ENCODE measurements at regions not wholly inside any gene's neighbourhood (a gene's known extent, or its start where the extent isn't known, plus 50 kb on each side); places are given as distances from the start of the nearest gene placed in this dataset.
A peak's percentile ranks its signal among the peaks of the same experiment; 100 is the strongest.

DNA sequence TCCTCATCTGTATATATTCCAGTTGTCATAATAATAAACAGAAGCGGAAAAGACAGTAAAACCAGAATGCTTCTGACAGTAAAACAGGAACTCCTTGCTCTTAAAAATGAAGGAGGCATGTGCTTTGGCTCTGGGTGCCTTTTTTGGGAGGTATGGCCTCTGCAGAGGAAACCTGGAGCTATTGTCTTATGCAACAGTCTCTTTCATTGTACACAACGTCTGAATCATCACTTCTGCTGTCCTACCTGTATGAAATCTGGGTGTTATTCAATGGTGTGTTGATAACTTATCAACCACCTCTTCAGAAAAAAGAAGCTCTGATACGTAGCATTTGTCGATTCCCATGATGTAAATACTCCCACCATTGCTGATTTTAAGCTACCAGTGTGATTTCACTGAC lies 64.8 kb downstream of the CDCA7 start:
- DNase-seq: no peak

DNA sequence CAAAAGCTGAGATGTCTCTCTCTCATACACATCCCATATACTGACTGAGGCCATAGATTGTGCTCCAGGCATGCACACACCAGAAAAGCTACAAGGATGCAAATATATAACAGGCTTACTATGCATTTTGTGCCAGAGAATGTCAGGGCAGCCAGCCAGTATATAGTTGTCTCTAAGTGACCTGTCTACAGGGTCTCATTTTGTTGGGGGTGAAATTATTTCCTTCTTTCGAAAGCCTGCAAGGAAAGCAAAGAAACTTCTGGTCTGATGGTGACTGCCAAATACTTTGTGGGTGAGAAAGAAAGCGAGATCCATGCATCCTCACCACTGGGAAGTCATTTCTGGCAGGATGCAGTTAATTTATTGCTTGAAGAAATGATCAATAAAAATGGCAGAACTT lies 70.2 kb downstream of the CDCA7 start:
- no peak for DNase-seq

DNA sequence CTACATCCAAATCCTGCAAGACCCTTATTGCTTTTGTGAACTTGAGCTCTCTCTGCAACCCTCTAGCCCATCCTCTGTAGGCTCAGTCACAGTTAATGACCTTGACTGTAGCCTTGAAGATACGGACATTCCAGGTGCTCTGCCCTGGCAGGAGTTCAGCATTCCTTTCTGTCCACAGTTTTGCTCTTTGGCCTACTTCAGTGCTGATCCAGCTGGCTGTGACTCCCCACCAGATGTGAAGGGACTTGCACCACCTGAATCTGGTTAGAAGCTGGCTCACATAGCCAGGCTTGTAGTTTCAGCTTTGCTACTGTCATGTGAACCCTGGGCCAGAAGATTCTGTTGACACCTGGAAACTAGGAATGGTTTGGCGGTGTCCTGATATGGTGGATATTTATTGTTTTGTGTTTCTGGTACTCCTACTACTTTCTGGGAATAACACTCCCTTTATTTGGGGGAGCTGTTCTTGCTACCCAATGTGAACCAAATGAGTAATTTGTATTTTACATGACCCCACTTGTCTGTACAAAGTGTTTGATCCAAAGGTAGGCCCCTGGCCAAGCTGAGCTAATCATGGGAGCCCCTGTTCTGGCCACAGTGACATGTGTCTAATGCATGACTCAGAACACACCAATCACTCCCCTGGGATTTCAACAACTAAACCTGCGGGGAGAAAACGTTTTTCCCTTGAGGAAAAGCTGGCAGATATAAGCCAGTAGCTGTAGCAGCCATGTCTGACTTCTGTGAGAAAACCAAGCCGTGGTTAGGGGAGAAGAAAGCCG lies 73.4 kb downstream of the CDCA7 start:
- no peak for DNase-seq

DNA sequence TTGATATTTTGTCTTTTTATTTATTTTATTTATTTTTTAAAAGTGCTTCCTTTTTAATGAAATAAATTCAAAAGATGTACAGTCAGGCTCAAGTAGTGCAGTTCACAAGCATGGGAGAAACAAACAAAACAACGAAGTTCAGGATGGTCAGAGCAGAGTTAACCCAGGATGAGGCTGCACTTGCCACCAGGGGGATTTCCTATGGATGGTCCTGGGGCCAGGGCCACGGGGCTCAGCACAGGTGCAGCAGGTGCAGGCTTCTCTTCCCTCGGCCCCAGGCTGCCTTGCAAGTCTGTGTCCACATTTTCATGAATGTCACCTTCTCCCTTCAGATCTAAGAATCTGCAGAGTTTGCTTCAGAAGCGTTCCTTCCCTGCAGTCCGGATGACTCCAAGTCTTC lies 76.5 kb downstream of the CDCA7 start:
- no peak for DNase-seq

DNA sequence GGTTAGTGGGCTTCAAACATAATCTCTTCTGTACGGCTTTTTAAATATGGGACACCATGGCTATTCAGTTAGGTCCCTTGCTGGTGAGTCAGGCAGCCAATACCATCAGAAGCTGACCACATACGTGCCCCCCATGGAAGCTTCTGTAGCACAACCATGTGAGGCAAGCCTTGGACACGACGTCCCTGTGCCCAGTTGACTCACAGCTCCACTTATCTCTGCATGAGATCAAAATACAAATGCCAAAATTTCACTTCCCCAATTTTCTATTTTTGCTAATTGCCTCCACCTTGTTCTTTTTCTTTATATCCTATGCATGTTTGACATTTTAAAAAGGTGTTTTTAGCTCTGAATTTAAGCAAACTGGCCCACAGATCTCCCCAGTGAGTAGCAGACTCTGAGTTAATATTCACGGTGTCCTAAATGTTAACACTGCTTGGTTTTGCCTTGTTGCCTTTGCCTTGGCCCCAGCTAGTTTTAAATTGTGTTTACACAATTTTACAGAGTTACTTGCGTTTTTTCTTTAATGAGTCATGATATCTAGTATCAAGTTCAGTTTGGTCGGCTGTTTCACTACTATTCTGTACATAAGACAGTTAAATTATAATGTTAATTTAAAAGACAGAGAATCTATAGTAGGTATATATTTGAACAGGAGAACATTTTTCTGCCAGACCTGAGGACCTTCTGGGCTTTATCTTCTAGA lies 77.5 kb downstream of the CDCA7 start:
- no peak for DNase-seq

DNA sequence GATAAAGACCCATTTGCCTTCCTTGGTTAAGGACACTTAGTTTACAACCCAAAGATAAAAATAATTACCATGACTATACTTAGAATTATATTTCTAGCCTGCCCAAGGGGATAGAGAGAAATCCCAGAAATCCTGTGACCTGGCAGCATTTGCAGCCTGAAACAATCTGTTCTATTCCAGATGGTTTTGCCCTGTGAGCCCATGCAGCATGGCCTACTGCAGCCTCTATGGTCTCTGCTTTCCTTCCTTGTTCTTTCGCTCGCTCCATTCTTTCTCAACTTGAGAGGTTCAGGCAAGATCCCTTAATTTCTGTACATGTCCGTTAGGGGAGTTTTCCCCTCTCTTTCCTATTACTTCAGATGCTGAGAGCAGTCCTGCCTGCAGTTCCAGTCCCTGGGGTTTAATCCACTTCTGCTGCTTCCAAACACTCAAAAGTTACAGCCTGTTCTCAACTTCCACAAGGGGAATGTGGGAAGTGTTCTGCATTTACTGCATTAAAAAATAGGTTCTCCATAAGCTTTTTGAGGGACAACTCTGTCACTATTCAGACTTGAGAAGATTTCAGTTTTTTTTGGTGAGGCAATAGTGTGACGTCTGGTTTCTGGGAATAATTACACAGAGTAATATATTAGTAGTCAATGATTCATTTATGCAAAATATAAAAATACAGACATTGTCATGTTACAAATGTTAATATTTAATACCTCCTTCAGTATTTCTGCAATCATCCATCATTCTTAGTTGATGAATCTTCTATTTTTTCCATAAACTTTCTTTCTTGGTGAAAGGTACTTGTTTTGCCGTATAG lies 80.3 kb downstream of the CDCA7 start:
- no peak for DNase-seq

DNA sequence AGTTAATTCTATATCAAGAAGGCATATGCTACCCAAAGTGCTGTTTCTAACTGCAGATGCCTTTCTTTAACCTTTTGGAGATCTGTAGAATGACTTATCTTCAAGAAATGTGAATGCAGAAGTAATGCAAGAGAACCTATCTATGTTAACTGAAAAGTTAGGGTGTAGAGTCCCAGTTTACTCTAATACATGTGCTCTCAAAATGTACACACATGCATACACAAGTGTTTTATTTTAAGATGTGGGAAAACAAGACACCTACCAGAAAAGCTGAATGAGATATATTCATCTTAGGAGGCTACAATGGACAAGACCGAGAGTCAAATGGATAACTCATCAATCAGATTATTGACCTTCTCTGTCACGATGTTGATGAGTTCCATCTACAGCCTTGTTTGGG lies 80.9 kb downstream of the CDCA7 start:
- no peak for DNase-seq

DNA sequence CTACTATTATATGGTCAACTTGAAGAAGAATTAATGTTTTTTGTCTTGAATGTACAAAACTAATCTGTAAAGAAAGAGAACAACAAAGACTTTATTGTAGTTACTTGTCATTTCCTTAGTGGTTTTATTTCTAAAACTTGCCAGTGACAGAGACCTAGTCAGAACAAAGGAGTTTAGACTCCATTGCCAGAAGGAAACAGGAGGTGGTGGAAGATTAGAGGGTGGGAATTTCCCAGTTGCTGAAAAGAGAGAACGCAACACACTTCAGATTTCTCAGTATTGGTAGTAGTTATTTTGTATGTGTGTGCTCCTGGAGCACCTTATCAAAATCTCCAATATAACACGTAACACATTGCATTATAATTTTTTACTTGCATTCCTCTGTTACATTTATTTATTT lies 81.4 kb downstream of the CDCA7 start:
- no peak for DNase-seq

DNA sequence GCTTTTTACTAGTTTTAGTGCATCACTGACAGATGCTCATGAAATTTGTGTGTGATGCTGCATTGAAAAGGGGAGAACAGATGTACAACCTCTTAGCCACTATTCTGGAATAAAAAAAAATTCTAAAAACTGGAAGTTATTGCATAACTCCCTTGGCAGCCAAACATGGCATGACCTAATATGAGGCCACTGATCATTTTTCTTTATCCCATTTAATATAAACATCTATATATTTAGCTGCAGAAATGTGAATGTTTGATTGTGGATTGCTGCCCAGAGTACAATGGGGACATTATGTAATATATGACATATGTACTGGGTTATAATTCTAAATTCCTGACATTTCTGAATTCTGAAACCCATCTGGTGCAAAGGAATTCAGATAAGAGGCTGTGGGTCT lies 86.5 kb downstream of the CDCA7 start:
- no peak for DNase-seq

DNA sequence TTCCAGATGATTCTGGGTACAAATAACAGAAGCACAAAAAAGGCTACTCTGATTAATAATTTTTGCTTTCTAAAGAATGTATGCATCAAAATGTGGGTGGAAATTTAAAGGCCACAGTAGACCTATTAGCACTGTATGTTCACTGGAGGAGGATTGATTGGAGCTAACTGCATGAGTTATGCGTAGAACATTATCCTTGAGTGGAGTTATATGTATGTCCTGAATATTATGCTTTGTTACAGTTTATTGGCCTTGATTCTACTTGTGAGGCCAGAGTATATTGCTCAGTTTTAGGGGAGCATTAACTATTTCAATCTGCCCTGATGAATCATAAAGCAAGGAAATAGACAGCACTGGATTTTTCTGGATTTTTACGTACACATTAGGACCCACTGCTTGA lies 87.9 kb downstream of the CDCA7 start:
- DNase-seq: no peak

DNA sequence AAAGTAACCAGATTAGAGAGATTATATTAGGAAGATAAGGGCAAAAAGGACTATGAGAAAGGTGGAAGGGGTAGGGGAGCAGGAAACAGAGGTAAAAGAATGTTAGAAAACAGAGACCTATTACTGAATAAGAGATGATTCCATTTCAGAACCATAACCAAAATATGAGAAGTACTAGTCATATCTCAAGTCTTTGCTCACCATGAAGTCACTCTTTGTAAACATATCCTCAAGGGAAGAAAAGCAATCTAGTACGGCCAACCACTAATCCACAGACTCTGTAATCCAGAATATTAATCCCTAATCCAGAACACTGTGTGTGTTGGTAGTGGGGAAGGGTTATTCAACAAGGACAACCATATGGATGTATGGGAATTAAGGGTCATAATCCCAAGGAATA lies 92.0 kb downstream of the CDCA7 start:
- DNase-seq: no peak

DNA sequence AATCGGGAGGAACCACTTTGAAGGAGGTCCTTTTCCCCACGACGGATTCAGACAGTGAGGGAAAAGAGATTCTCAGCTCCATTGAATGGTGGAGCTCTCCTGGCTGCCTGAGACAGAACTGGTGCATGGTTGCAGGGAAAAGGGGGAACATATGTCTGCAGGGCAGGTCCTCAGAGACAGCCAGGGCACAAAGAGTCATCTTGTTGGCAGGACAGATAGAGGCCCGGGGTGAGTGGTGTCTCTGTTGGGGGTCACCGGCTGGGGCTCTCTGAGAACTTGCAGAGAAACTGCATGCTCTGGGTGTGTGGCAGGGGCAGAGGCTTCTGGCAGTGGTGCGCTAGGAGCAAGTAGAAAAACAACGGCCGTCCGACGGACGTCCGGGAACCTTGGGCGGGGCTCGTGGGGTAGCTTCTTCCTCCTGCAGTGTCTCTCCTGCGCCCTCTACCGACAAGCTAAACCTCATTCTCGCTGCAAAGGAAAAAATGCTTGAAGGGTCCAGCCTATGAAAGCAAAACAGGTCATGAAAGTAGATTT lies 94.3 kb downstream of the CDCA7 start:
- no peak for DNase-seq

DNA sequence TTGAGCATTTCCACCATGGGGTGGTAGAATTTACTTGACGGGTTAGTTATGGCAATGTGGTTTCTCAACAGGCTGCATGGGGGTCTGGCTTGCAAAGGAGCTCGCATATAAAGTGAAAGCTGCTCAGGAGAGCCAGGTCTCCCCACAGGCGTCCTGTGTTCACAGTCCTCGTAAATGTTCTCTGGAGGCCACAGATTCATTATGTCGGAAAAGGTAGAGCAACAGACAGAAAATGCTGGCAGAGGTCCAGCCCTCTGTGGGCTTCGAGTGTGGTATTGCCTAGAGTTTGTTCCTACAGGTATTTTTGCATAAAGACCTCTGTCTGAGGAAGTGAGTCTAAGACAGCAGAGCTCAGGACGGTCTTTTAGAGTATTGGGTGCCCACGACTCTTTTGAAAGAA lies 96.4 kb downstream of the CDCA7 start:
- no peak for DNase-seq

DNA sequence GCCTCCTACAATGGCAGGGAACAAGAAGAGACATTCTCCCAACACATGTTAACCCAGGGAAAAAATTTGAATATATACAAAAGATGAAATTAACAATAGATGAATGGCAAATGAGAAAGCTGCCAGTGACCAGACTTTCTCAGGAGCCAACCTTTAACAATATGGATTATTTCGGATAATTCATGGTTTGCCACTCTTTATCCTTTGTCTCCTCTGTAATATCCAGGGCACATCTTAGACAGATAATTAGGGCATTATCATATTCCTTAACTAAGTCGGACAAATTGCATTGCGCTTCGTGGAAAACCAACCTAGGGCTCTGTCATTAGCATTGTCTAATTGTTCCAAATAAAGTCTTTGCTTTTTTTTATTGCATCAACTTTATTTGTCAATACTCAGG lies 97.3 kb downstream of the CDCA7 start:
- DNase-seq: no peak

DNA sequence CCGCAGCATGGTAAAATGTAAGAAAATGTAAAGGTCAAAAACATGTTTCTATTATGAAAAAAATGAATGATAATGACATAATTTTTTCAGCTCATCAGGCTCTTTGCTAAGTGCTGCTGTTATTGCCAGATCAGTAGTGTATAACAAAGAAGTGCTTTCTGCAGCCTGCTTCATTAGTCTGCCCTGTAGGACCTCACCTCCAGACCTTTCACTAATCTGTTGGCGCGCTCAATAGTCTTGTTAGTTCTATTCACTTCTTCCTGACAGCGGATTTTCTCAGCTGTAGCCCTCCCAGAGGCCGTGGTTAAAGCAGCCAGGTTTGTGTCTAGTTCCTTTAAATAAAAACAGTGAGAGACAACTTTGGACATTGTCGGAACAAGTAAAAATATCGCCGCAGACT lies 97.7 kb downstream of the CDCA7 start:
- peak; percentile 66 for DNase-seq

DNA sequence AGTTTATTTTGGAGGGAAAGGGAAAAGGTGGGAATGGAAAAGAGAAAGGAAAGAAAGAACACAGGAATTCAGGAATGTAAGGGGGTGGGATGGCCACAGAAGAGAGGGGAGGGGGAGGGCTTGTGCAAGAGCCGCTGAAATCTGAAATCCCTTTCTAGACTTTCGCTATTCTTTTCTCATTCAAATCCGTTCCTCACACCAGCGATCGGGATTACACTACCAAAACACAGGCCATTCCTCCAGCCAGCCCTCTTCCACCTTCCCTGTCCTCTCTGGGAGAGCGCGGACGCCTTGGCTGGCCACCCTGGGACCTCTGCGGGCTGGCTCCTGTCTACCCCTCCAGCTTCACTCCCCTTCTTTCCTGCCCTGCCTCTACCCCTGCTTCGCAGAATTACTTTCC lies 102.3 kb downstream of the CDCA7 start:
- no peak for DNase-seq

DNA sequence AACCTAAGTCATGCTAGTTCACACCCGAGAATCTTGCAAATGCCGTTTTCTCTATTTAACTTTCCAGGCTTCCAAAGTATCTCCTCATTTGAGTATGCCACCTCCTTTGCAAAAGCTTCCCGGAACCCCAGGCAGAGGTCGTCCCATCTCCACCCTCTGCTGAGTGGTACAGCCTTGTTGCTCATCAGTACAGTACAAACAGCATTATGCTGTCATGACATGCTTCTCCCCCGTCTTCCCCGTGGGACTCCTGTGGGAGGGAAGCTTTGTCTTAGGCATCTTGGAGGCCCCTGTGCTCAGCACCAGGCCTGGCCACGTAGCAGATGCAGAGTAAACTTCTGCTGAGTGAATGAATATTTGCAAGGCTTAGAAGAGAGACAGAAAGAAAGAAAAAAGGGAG lies 102.7 kb downstream of the CDCA7 start:
- no peak for DNase-seq

DNA sequence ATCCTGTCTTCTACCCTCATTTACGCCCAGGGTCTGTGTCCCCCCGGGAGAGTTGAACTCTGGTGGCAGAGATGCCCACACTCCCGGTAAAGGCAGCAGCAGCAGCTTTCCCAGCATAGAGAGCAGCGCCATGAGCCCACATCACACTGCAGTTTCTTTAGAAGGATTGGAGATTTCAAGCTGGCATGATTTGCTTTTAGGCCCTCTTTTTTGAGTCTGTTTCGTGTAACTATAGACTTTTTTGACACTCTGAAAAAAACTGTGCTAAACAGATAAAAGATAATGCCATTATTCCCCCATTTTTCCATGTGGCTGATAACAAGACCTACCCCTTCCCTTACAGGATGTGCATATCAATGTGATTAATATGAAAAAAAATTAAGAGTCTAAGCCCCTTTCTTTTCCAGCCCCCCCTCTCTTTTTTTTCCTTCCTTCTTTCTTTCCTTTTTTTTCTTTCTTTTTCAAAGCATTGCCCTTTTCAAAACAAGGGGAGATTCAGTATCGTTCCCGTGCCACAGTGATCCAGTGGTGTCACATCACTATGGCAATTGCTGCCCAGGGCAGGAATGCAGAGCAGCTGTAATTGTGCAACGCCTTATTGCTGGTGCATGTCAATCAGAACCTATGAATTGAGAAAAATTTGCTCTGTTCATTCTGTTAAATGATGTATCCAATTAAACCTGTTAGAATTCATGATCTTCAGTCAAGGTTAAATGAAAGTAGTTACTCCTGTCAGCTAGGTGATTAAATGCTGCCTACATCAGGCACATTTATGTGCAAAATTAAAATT lies 104.5 kb downstream of the CDCA7 start:
- DNase-seq: no peak

DNA sequence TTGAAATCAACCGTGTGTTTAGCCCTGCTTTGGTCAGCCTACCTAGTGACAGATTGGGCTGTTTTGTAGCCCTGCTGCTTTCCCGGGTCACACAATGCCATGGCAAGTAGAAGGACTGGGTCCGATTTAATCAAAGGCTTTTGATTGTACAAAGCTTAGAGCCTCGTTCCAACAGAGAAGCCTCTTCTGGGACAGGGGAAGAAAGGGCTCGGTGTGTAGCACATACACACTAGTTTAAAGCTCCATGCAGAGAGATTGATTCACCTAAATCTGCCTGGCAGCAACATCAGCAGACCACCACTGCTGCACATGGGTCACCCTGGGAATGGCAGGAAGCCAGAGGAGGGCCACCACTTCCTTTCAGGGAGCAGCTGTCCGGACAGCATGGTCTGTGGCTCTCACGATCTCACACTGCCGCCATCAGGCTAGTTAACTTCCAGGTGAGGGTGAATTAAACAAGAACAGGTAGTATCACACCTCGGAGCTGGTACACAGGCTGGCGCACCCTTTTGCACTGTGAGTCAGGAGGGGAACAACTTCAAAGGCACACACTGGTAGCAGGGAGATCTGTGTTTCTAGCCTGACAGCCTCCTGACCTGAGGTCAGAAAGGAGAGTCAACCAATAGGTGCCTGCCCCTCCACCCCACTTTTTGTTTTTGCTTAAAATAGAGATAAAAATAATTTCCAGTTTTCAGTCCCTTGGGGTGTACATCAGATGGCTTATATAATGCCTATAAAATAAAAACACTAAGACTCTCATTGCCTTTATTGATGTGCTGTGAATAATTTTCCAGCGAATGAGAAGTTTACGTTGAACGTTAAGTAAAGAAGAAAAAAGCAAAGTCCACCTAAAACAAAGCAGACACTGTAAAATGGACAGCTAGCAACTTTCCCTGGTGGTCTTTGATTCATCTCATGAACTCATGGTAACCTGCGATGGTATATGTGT lies 108.5 kb downstream of the CDCA7 start:
- DNase-seq: no peak

DNA sequence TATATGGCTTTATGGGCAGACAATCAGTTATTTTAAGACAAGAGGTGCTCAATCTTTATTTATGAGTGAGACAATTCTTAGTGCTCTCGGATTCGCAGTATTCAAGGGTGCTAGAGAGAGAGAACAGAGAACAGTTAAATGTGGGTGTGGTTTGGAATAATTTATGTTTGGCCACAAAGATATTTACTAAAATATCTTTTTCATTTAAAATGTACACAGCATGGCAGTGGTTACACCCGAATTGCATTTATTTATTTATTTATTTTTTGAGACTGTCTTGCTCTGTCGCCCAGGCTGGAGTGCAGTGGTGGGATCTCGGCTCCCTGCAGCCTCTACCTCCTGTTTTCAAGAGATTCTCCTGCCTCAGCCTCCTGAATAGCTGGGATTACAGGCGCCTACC lies 109.2 kb downstream of the CDCA7 start:
- DNase-seq: no peak

DNA sequence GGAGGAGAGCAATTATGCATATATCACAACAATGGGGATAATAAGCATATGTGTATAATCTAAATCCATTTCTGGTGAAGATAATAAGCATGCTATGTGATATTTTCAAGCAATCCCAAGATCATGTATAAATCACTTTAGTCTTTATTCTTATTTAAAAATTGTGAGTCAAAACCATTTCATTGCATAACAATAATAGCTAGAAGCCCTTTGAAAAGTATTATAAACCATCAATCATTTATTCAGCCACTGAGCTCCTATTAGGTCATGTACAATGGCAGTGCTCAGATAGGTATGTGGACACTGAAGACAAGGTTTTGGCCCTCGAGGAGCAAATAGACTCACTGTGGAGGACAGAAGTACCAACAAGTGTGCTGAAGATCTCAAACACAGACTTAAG lies 113.1 kb downstream of the CDCA7 start:
- DNase-seq: no peak

All from NCI-H2227 treated with DMSO at 0.1 percent for 48 hours (cell line).